Ovary (tissue), 3 donors: ENCODE measurements at regions not wholly inside any gene's neighbourhood (a gene's known extent, or its start where the extent isn't known, plus 50 kb on each side); places are given as distances from the start of the nearest gene placed in this dataset.

Experiments used
- CTCF ChIP-seq, 3 donors: fragments of 450-650 bp in 2 of 3; fragments of 200-600 bp in 1 of 3; IDR thresholded peaks; one replicate each; pipeline versions ENCODE4 v1.5.1 to v1.8.0; 2016 to 2022; ENCODE audit warnings: antibody characterized with exemption in 3 of 3, mild to moderate bottlenecking in 1 of 3
- POLR2A ChIP-seq: fragments of 450-650 bp; IDR thresholded peaks from one replicate; pipeline ENCODE4 v1.6.1; 2017; ENCODE audit warnings: antibody characterized with exemption, mild to moderate bottlenecking, moderate library complexity
- donor health status: DM: no; HTN: no; CAD: no.

DNA sequence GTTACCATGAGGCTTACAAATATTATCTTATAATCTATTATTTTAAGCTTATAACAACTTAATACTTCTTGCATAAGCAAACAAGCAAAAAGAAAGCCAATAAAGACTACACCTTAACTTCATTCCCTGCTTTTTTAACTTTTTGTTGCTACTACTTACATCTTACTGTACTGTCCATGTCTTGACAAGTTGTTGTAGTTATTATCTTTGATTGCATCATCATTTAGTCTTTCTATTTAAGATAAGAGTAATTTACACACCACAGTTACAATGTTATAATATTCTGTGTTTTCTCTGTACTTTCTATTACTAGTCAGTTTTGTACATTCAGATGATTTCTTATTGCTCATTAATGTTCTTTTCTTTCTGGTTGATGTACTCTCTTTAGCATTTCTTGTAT is 346.6 kb downstream of the SMARCA1 start:
- TF ChIP-seq POLR2A (no peak), CTCF (IDR thresholded peaks at IDR 0.05) (no peak)
